SK-N-SH (cell line): ENCODE measurements at regions not wholly inside any gene's neighbourhood (a gene's known extent, or its start where the extent isn't known, plus 50 kb on each side); places are given as distances from the start of the nearest gene placed in this dataset.
"Not testable (repeated sequence)": the region's sequence is repeated elsewhere in the genome, so short reads cannot be mapped to it uniquely, and the experiment has no call there.

ENCODE experiments used
- CTCF ChIA-PET: fragments of 300-600, 350-600 bp; formaldehyde crosslinking; extraction: SDS; loops from one replicate; lab custom pipeline; 2021; lab: Yijun Ruan, JAX
- POLR2A ChIA-PET: fragments of 350-600 bp; sonication (Branson Sonifier 250); formaldehyde crosslinking; extraction: SDS; loops from one replicate; lab custom pipeline; 2020; ENCODE audit warnings: antibody characterized with exemption, inconsistent platforms; lab: Yijun Ruan, JAX
- DNase-seq: peaks from one replicate; pipeline ENCODE4 v3.0.0; 2012
- H2AFZ ChIP-seq: fragments of 200-600 bp; sonication (generic); 2 replicates; pipeline ENCODE4 v1.8.1; 2016; ENCODE audit warnings: antibody characterized with exemption, mild to moderate bottlenecking, low read depth
- H3F3A ChIP-seq: fragments of 200-600 bp; sonication (generic); replicated peaks from 2 replicates; pipeline ENCODE3; 2016; ENCODE audit warnings: antibody characterized with exemption, mild to moderate bottlenecking; ENCODE audit not compliant: insufficient read depth
- H3K27ac ChIP-seq, 2 experiments: fragments of 200-500 bp in 1 of 2; fragments of 200-600 bp in 1 of 2; sonication (Bioruptor generic) in 1 of 2; sonication (generic), shearing (Covaris generic) in 1 of 2; 2 replicates each; pipeline versions ENCODE4 v1.5.1 to v1.6.1; 2014 to 2016; ENCODE audit warnings: low read depth in 2 of 2, inconsistent platforms in 1 of 2, low read length in 1 of 2, mild to moderate bottlenecking in 1 of 2, mixed read lengths in 1 of 2
- H3K27me3 ChIP-seq: fragments of 200-600 bp; sonication (generic), shearing (Covaris generic); 2 replicates; pipeline ENCODE4 v1.6.1; 2016; ENCODE audit warnings: mixed run types; ENCODE audit not compliant: insufficient read depth
- H3K36me3 ChIP-seq, 2 experiments: fragments of 200-500 bp in 1 of 2; fragments of 200-600 bp in 1 of 2; sonication (Bioruptor generic) in 1 of 2; sonication (generic) in 1 of 2; replicated peaks in 1 of 2; 2 replicates each; pipeline versions ENCODE3 to v1.5.1; 2014 to 2016; ENCODE audit warnings: low read length in 1 of 2, mild to moderate bottlenecking in 1 of 2; ENCODE audit not compliant: insufficient read depth in 2 of 2, control insufficient read depth in 1 of 2
- H3K4me1 ChIP-seq, 2 experiments: fragments of 200-500 bp in 1 of 2; fragments of 200-600 bp in 1 of 2; sonication (Bioruptor generic) in 1 of 2; sonication (generic), shearing (Covaris generic) in 1 of 2; 2 replicates each; pipeline versions ENCODE4 v1.5.1 to v1.6.1; 2014 to 2016; ENCODE audit warnings: low read depth in 1 of 2, low read length in 1 of 2, mixed run types in 1 of 2; ENCODE audit not compliant: insufficient read depth in 2 of 2, control insufficient read depth in 1 of 2
- H3K4me2 ChIP-seq: fragments of 200-600 bp; sonication (generic), shearing (Covaris generic); 2 replicates; pipeline ENCODE4 v1.6.1; 2017; ENCODE audit warnings: mixed run types
- H3K4me3 ChIP-seq, 2 experiments: fragments of 200-500 bp in 1 of 2; fragments of 200-600 bp in 1 of 2; sonication (Bioruptor generic) in 1 of 2; sonication (generic), shearing (Covaris generic) in 1 of 2; 2 replicates each; pipeline versions ENCODE4 v1.5.1 to v1.8.1; 2014 to 2016; ENCODE audit warnings: low read depth in 2 of 2, inconsistent platforms in 1 of 2, low read length in 1 of 2, mild to moderate bottlenecking in 1 of 2, mixed read lengths in 1 of 2, moderate library complexity in 1 of 2
- H3K79me2 ChIP-seq: fragments of 200-600 bp; sonication (generic); 2 replicates; pipeline ENCODE4 v1.8.1; 2017; ENCODE audit warnings: mild to moderate bottlenecking; ENCODE audit not compliant: insufficient read depth
- H3K9ac ChIP-seq: fragments of 200-600 bp; sonication (generic); 2 replicates; pipeline ENCODE4 v1.6.1; 2017; ENCODE audit warnings: mixed run types
- H3K9me2 ChIP-seq: fragments of 200-600 bp; sonication (generic); 2 replicates; pipeline ENCODE4 v1.6.1; 2017; ENCODE audit warnings: mixed run types
- H3K9me3 ChIP-seq: fragments of 200-600 bp; sonication (generic); 2 replicates; pipeline ENCODE4 v1.6.1; 2017; ENCODE audit warnings: mixed run types, mild to moderate bottlenecking, moderate library complexity
- H4K20me1 ChIP-seq: fragments of 200-600 bp; sonication (generic); 2 replicates; pipeline ENCODE4 v1.6.1; 2017; ENCODE audit warnings: mild to moderate bottlenecking, mixed run types; ENCODE audit not compliant: insufficient read depth
- EP300 ChIP-seq, 2 experiments: IDR thresholded peaks; 2 replicates each; pipeline versions ENCODE4 v1.4.0 to v1.6.1; 2012; ENCODE audit warnings: borderline replicate concordance in 1 of 2, low read depth in 1 of 2, low read length in 1 of 2
- EZH2phosphoT487 ChIP-seq: fragments of 200-600 bp; sonication (generic); IDR thresholded peaks from 2 replicates; pipeline ENCODE4 v1.6.1; 2017; ENCODE audit warnings: low read depth, mixed run types, mild to moderate bottlenecking, antibody characterized with exemption, moderate library complexity, borderline replicate concordance
- FOXM1 ChIP-seq: IDR thresholded peaks from 2 replicates; pipeline ENCODE4 v1.4.0; 2012; ENCODE audit warnings: low read depth, mild to moderate bottlenecking
- GABPA ChIP-seq: IDR thresholded peaks from 2 replicates; pipeline ENCODE4 v1.4.0; 2012; ENCODE audit warnings: low read depth, mild to moderate bottlenecking
- GATA2 ChIP-seq: sonication (generic); formaldehyde crosslinking; IDR thresholded peaks from 2 replicates; pipeline ENCODE4 v1.5.0; 2020; ENCODE audit warnings: mild to moderate bottlenecking, missing genetic modification reagents
- IRF3 ChIP-seq: fragments of 150-350 bp; IDR thresholded peaks from 2 replicates; pipeline ENCODE4 v1.6.1; 2016; ENCODE audit warnings: mild to moderate bottlenecking, low read depth, low read length
- JUND ChIP-seq: IDR thresholded peaks from 2 replicates; pipeline ENCODE4 v1.4.0; 2012
- NRF1 ChIP-seq: IDR thresholded peaks from 2 replicates; pipeline ENCODE4 v1.6.1; 2012; ENCODE audit warnings: low read depth, mild to moderate bottlenecking, low read length
- POLR2AphosphoS5 ChIP-seq: IDR thresholded peaks from 2 replicates; pipeline ENCODE4 v1.6.1; 2012; ENCODE audit warnings: low read depth, low read length
- RCOR1 ChIP-seq: fragments of 150-350 bp; IDR thresholded peaks from 2 replicates; pipeline ENCODE4 v1.6.1; 2017; ENCODE audit warnings: antibody characterized with exemption, low read length
- RFX5 ChIP-seq: IDR thresholded peaks from 2 replicates; pipeline ENCODE4 v1.6.1; 2012; ENCODE audit warnings: mild to moderate bottlenecking, improper control_type of control experiment, low read length
- RXRA ChIP-seq: IDR thresholded peaks from 2 replicates; pipeline ENCODE4 v1.4.0; 2012; ENCODE audit warnings: low read depth, mild to moderate bottlenecking, borderline replicate concordance
- TAF1 ChIP-seq: IDR thresholded peaks from 2 replicates; pipeline ENCODE4 v1.6.1; 2012; ENCODE audit warnings: low read depth, mild to moderate bottlenecking, low read length, moderate library complexity, borderline replicate concordance
- TCF12 ChIP-seq: IDR thresholded peaks from 2 replicates; pipeline ENCODE4 v1.4.0; 2012
- TEAD4 ChIP-seq: IDR thresholded peaks from 2 replicates; pipeline ENCODE4 v1.4.0; 2012; ENCODE audit warnings: mild to moderate bottlenecking, borderline replicate concordance; ENCODE audit not compliant: insufficient read depth
- USF2 ChIP-seq: fragments of 150-350 bp; IDR thresholded peaks from 2 replicates; pipeline ENCODE4 v1.6.1; 2017; ENCODE audit warnings: antibody characterized with exemption, low read length, low read depth, borderline replicate concordance
- ZBTB33 ChIP-seq: IDR thresholded peaks from 2 replicates; pipeline ENCODE4 v1.4.0; 2012; ENCODE audit warnings: low read depth, borderline replicate concordance
- WGBS: methylation state at CpG from one replicate; pipeline ENCODE4 v1.1.6; 2017; ENCODE audit warnings: low lambda C conversion rate; 5-methylcytosine and 5-hydroxymethylcytosine counted together

GRCh38 chr2:52474091-52474490 is 1293.5 kb upstream of the CHAC2 start:
- Histone ChIP-seq H3K4me3 (no peak overlapping the region), H3K9ac (no peak overlapping the region), H3K9me3 (no peaks in the 10 kb centered on the region), H3K79me2 (no peaks in the 10 kb centered on the region), H3F3A (no peaks in the 10 kb centered on the region), H2AFZ (no peak overlapping the region), H3K27ac (no peak overlapping the region), H3K4me1 (no peaks in the 10 kb centered on the region), H4K20me1 (no peaks in the 10 kb centered on the region), H3K4me2 (no peak overlapping the region), H3K27me3 (no peaks in the 10 kb centered on the region), H3K9me2 (no peaks in the 10 kb centered on the region), H3K36me3 (no peaks in the 10 kb centered on the region)
- ChIA-PET POLR2A (no interaction called here), CTCF (no interaction called here)
- no peak for TF ChIP-seq RCOR1
- DNase-seq, result no peak
- WGBS, result 0% methylated on average over 1 of the region's 1 CpG

GRCh38 chr2:52473526-52473925 is 1294.1 kb upstream of the CHAC2 start:
- Histone ChIP-seq H3K79me2 (no peaks in the 10 kb centered on the region), H3K27me3 (no peaks in the 10 kb centered on the region), H2AFZ (no peak overlapping the region), H3K4me2 (no peak overlapping the region), H3K4me1 (no peaks in the 10 kb centered on the region), H3K4me3 (no peak overlapping the region), H3K9ac (no peak overlapping the region), H3K9me3 (no peaks in the 10 kb centered on the region), H3F3A (no peaks in the 10 kb centered on the region), H3K27ac (no peak overlapping the region), H3K36me3 (no peaks in the 10 kb centered on the region), H4K20me1 (no peaks in the 10 kb centered on the region), H3K9me2 (no peaks in the 10 kb centered on the region)
- POLR2A ChIA-PET, result no interaction called here
- no peak for TF ChIP-seq RFX5
- no peak for TF ChIP-seq TEAD4
- no peak for TF ChIP-seq JUND
- TF ChIP-seq TAF1, result no peak
- TF ChIP-seq GABPA, result no peak
- no peak for TF ChIP-seq EP300 (IDR thresholded peaks at IDR 0.05; ENCODE audit: borderline replicate concordance in 1 of 2, low read depth in 1 of 2, low read length in 1 of 2)
- TF ChIP-seq USF2, result no peak
- no peak for TF ChIP-seq EZH2phosphoT487
- no peak for TF ChIP-seq GATA2
- TF ChIP-seq IRF3, result no peak
- no peak for TF ChIP-seq TCF12
- no peak for TF ChIP-seq RXRA
- TF ChIP-seq RCOR1, result no peak
- no peak for TF ChIP-seq POLR2AphosphoS5
- no peak for TF ChIP-seq ZBTB33
- no peak for TF ChIP-seq FOXM1
- TF ChIP-seq NRF1, result no peak
- 4% methylated on average over 2 of the region's 2 CpGs for WGBS
- no peak for DNase-seq
- CTCF ChIA-PET, result no interaction called here

- POLR2A ChIA-PET, H4K20me1 ChIP-seq: not testable (repeated sequence)
These were observed 1297.1 kb upstream of the CHAC2 start for GRCh38 chr2:52470457-52470856.

More at GRCh38 chr2:52470457-52470856, 1297.1 kb upstream of the CHAC2 start:
- CTCF ChIA-PET, H3F3A ChIP-seq, H3K9me3 ChIP-seq, H3K36me3 ChIP-seq, H3K9ac ChIP-seq, H3K27ac ChIP-seq, H3K79me2 ChIP-seq, H3K4me3 ChIP-seq, H3K4me2 ChIP-seq, H2AFZ ChIP-seq, DNase-seq, H3K4me1 ChIP-seq, H3K9me2 ChIP-seq, H3K27me3 ChIP-seq: not testable (repeated sequence)
- WGBS, result 0% methylated on average over 1 of the region's 1 CpG
